Lower leg skin (tissue), 4 donors: ENCODE measurements at regions not wholly inside any gene's neighbourhood (a gene's known extent, or its start where the extent isn't known, plus 50 kb on each side); places are given as distances from the start of the nearest gene placed in this dataset.
"Not testable (repeated sequence)": the region's sequence is repeated elsewhere in the genome, so short reads cannot be mapped to it uniquely, and the experiment has no call there.

Experiments used
- DNase-seq, 2 donors: peaks; one replicate each; pipeline ENCODE4 v3.0.0-alpha.2; 2019; ENCODE audit warnings: low spot score in 2 of 2
- H3K4me3 ChIP-seq: fragments of 200-600 bp; sonication (generic); 2 replicates; pipeline ENCODE4 v1.5.1; 2017; ENCODE audit warnings: mild to moderate bottlenecking, low read depth; ENCODE audit not compliant: poor library complexity, severe bottlenecking
- CTCF ChIP-seq, 3 donors: fragments of 450-650 bp; IDR thresholded peaks; one replicate each; pipeline ENCODE4 v1.5.1; 2016; ENCODE audit warnings: antibody characterized with exemption in 3 of 3, mild to moderate bottlenecking in 3 of 3, moderate library complexity in 2 of 3
- POLR2A ChIP-seq, 2 donors: fragments of 450-650 bp; IDR thresholded peaks; one replicate each; pipeline ENCODE4 v1.6.1; 2016 to 2017; ENCODE audit warnings: antibody characterized with exemption in 2 of 2, mild to moderate bottlenecking in 1 of 2, moderate library complexity in 1 of 2
- WGBS, 2 donors: methylation state at CpG; one replicate each; pipeline ENCODE4 v1.1.5; 2018; 5-methylcytosine and 5-hydroxymethylcytosine counted together
- intact Hi-C: fragments of 100-400 bp; cut with DNase I; formaldehyde crosslinking; loops from one replicate; pipeline ENCODE4 v1.15.0; 2023; ENCODE audit warnings: low total_unique reads

GRCh38 chr11:48902153-48902450 lies 81.6 kb downstream of the TRIM51G start:
- intact Hi-C loops, H3K4me3 ChIP-seq: not testable (repeated sequence)
- 87 to 92% methylated on average over 6 of the region's 6 CpGs for WGBS, 2 donors
- DNase-seq = peak in 1 of 2 donors; percentile 73

- H3K4me3 ChIP-seq, intact Hi-C loops: not testable (repeated sequence)
- WGBS, 2 donors = 89 to 91% methylated on average over 29 to 30 of the region's 30 CpGs
- DNase-seq = peak in 1 of 2 donors; percentile 76
Observed at GRCh38 chr11:48901381-48902152, 82.1 kb downstream of the TRIM51G start.

GRCh38 chr11:48900801-48901181 lies 82.9 kb downstream of the TRIM51G start:
- WGBS, 2 donors = 87% methylated on average over 19 to 29 of the region's 29 CpGs
- peak in 1 of 2 donors; percentile 53 for DNase-seq
- H3K4me3 ChIP-seq, intact Hi-C loops: not testable (repeated sequence)

- WGBS, 2 donors = 74 to 88% methylated on average over 37 to 53 of the region's 53 CpGs
- intact Hi-C loops = no loop called here
- TF ChIP-seq CTCF (IDR thresholded peaks at IDR 0.05) (no peak), POLR2A (IDR thresholded peaks at IDR 0.05) (no peak)
- no peak overlapping the region for H3K4me3 ChIP-seq
- DNase-seq = peak in 1 of 2 donors; percentile 73
Observed at GRCh38 chr11:48900131-48900800, 83.4 kb downstream of the TRIM51G start.

GRCh38 chr11:48880021-48880441 lies 103.7 kb downstream of the TRIM51G start:
- intact Hi-C loops = no loop called here
- peak in 1 of 2 donors; percentile 77 for DNase-seq
- H3K4me3 ChIP-seq = no peak overlapping the region
- 87 to 88% methylated on average over 24 of the region's 24 CpGs for WGBS, 2 donors
- TF ChIP-seq POLR2A (IDR thresholded peaks at IDR 0.05) = no peak
- no peak for TF ChIP-seq CTCF (IDR thresholded peaks at IDR 0.05)

GRCh38 chr11:48879256-48879655 lies 104.4 kb downstream of the TRIM51G start:
- 81 to 88% methylated on average over 3 of the region's 3 CpGs for WGBS, 2 donors
- no peak for DNase-seq
- no peak overlapping the region for H3K4me3 ChIP-seq
- intact Hi-C loops = no loop called here
- TF ChIP-seq CTCF (IDR thresholded peaks at IDR 0.05) (no peak), POLR2A (IDR thresholded peaks at IDR 0.05) (no peak)
